NAMALWA (cell line): ENCODE measurements at regions not wholly inside any gene's neighbourhood (a gene's known extent, or its start where the extent isn't known, plus 50 kb on each side); places are given as distances from the start of the nearest gene placed in this dataset.
A peak's percentile ranks its signal among the peaks of the same experiment; 100 is the strongest.
"Not testable (repeated sequence)": the region's sequence is repeated elsewhere in the genome, so short reads cannot be mapped to it uniquely, and the experiment has no call there.

Experiments used
- DNase-seq: peaks from one replicate; pipeline ENCODE4 v3.0.0-alpha.2; 2015; ENCODE audit warnings: low spot score

GRCh38 chr15:20003471-20003870 lies 538.1 kb downstream of the GOLGA6L6 start:
- DNase-seq, result not testable (repeated sequence)

- not testable (repeated sequence) for DNase-seq
Observed at GRCh38 chr15:20002560-20002959, 539.0 kb downstream of the GOLGA6L6 start.

- DNase-seq, result not testable (repeated sequence)
Observed at GRCh38 chr15:19996574-19997194, 544.9 kb downstream of the GOLGA6L6 start.

- DNase-seq, result not testable (repeated sequence)
Observed at GRCh38 chr15:19995296-19995695, 546.3 kb downstream of the GOLGA6L6 start.

GRCh38 chr15:19992428-19992827 lies 549.2 kb downstream of the GOLGA6L6 start:
- no peak for DNase-seq

- DNase-seq, result no peak
Observed at GRCh38 chr15:19988094-19988660, 553.4 kb downstream of the GOLGA6L6 start.

GRCh38 chr15:19987389-19988048 lies 554.1 kb downstream of the GOLGA6L6 start:
- peak; percentile 55 for DNase-seq

- no peak for DNase-seq
Observed at GRCh38 chr15:19984101-19984500, 557.5 kb downstream of the GOLGA6L6 start.

GRCh38 chr15:19974998-19975397 lies 566.6 kb downstream of the GOLGA6L6 start:
- DNase-seq, result no peak

- DNase-seq, result peak; percentile 50
Observed at GRCh38 chr15:19973718-19974117, 567.9 kb downstream of the GOLGA6L6 start.

- not testable (repeated sequence) for DNase-seq
Observed at GRCh38 chr15:19972582-19972981, 569.0 kb downstream of the GOLGA6L6 start.

GRCh38 chr15:19965574-19965973 lies 576.0 kb downstream of the GOLGA6L6 start:
- not testable (repeated sequence) for DNase-seq

- not testable (repeated sequence) for DNase-seq
Observed at GRCh38 chr15:19964480-19964879, 577.1 kb downstream of the GOLGA6L6 start.

- DNase-seq, result no peak
Observed at GRCh38 chr15:19956124-19956796, 585.3 kb downstream of the GOLGA6L6 start.

- DNase-seq, result no peak
Observed at GRCh38 chr15:19944261-19944888, 597.2 kb downstream of the GOLGA6L6 start.

- no peak for DNase-seq
Observed at GRCh38 chr15:19943515-19943914, 598.1 kb downstream of the GOLGA6L6 start.

- DNase-seq, result not testable (repeated sequence)
Observed at GRCh38 chr15:19903281-19903680, 638.3 kb downstream of the GOLGA6L6 start.

GRCh38 chr15:19902388-19902787 lies 639.2 kb downstream of the GOLGA6L6 start:
- not testable (repeated sequence) for DNase-seq

GRCh38 chr15:19901414-19901813 lies 640.2 kb downstream of the GOLGA6L6 start:
- DNase-seq, result not testable (repeated sequence)

GRCh38 chr15:19899021-19899824 lies 642.4 kb downstream of the GOLGA6L6 start:
- DNase-seq, result no peak

- not testable (repeated sequence) for DNase-seq
Observed at GRCh38 chr15:19888811-19889210, 652.8 kb downstream of the GOLGA6L6 start.
